GM12891 (cell line): ENCODE measurements at regions not wholly inside any gene's neighbourhood (a gene's known extent, or its start where the extent isn't known, plus 50 kb on each side); places are given as distances from the start of the nearest gene placed in this dataset.

Source experiments
- DNase-seq: peaks from one replicate; pipeline ENCODE4 v3.0.0; 2011; ENCODE audit warnings: low spot score; ENCODE audit not compliant: insufficient read length
- FAIRE-seq: peaks from 2 replicates; lab custom pipeline; 2011; peaks lifted over from hg19 to GRCh38; lab: Jason Lieb, UNC
- PAX5 ChIP-seq: IDR thresholded peaks from 2 replicates; pipeline ENCODE4 v1.6.1; 2011; ENCODE audit warnings: low read length, moderate library complexity, mild to moderate bottlenecking; ENCODE audit not compliant: insufficient read depth, severe bottlenecking
- POLR2A ChIP-seq: IDR thresholded peaks from 2 replicates; pipeline ENCODE4 v1.6.1; 2011; ENCODE audit warnings: low read depth, low read length, control low read depth
- POLR2AphosphoS5 ChIP-seq: IDR thresholded peaks from 2 replicates; pipeline ENCODE4 v1.6.1; 2011; ENCODE audit warnings: low read depth, low read length, control low read depth
- POU2F2 ChIP-seq: IDR thresholded peaks from 2 replicates; pipeline ENCODE4 v1.6.1; 2011; ENCODE audit warnings: low read depth, mild to moderate bottlenecking, control low read depth, low read length, moderate library complexity
- SPI1 ChIP-seq: IDR thresholded peaks from 2 replicates; pipeline ENCODE4 v1.6.1; 2011; ENCODE audit warnings: low read depth, low read length, control low read depth
- TAF1 ChIP-seq: IDR thresholded peaks from 2 replicates; pipeline ENCODE4 v1.6.1; 2011; ENCODE audit warnings: low read depth, low read length, control low read depth

- DNase-seq = no peak
- no peak for FAIRE-seq
- TF ChIP-seq TAF1 (no peak), PAX5 (no peak), SPI1 (no peak), POU2F2 (no peak), POLR2AphosphoS5 (no peak), POLR2A (no peak)
Observed at GRCh38 chr4:147068564-147068963, 122.9 kb upstream of the TTC29 start.

- FAIRE-seq = no peak
- DNase-seq = no peak
- no peak for TF ChIP-seq SPI1
- no peak for TF ChIP-seq POLR2AphosphoS5
- TF ChIP-seq POU2F2 = no peak
- TF ChIP-seq POLR2A = no peak
- no peak for TF ChIP-seq PAX5
- no peak for TF ChIP-seq TAF1
Observed at GRCh38 chr4:147071209-147071740, 125.6 kb upstream of the TTC29 start.

GRCh38 chr4:147076179-147076578, 130.5 kb upstream of the TTC29 start:
- DNase-seq (no peak), FAIRE-seq (no peak)
- TF ChIP-seq POLR2AphosphoS5 = no peak
- TF ChIP-seq POLR2A = no peak
- TF ChIP-seq POU2F2 = no peak
- TF ChIP-seq PAX5 = no peak
- TF ChIP-seq SPI1 = no peak
- TF ChIP-seq TAF1 = no peak

GRCh38 chr4:147076728-147077127, 131.1 kb upstream of the TTC29 start:
- DNase-seq (no peak), FAIRE-seq (no peak)
- TF ChIP-seq PAX5 (no peak), SPI1 (no peak), POLR2A (no peak)

GRCh38 chr4:147078362-147078761, 132.7 kb upstream of the TTC29 start:
- TF ChIP-seq POLR2AphosphoS5 (no peak), POU2F2 (no peak), SPI1 (no peak), TAF1 (no peak), PAX5 (no peak), POLR2A (no peak)
- no peak for DNase-seq

GRCh38 chr4:147078875-147079658, 133.4 kb upstream of the TTC29 start:
- FAIRE-seq (no peak), DNase-seq (no peak)
- TF ChIP-seq SPI1 = no peak

More at GRCh38 chr4:147078362-147078761, 132.7 kb upstream of the TTC29 start:
- no peak for FAIRE-seq

GRCh38 chr4:147084861-147085260, 139.2 kb upstream of the TTC29 start:
- TF ChIP-seq PAX5 (no peak), POU2F2 (no peak)
- DNase-seq (no peak), FAIRE-seq (no peak)

GRCh38 chr4:147085781-147086180, 140.1 kb upstream of the TTC29 start:
- FAIRE-seq (no peak), DNase-seq (no peak)

GRCh38 chr4:147088146-147088545, 142.5 kb upstream of the TTC29 start:
- no peak for FAIRE-seq
- no peak for DNase-seq
- TF ChIP-seq POU2F2 = no peak
- no peak for TF ChIP-seq POLR2A
- no peak for TF ChIP-seq PAX5
- TF ChIP-seq TAF1 = no peak
- no peak for TF ChIP-seq POLR2AphosphoS5
- no peak for TF ChIP-seq SPI1

More at GRCh38 chr4:147085781-147086180, 140.1 kb upstream of the TTC29 start:
- TF ChIP-seq SPI1 = no peak
- TF ChIP-seq POLR2AphosphoS5 = no peak
- TF ChIP-seq PAX5 = no peak
- TF ChIP-seq POLR2A = no peak
- no peak for TF ChIP-seq TAF1

- TF ChIP-seq TAF1 (no peak), POLR2A (no peak), SPI1 (no peak), PAX5 (no peak), POLR2AphosphoS5 (no peak), POU2F2 (no peak)
- no peak for FAIRE-seq
- DNase-seq = no peak
Observed at GRCh38 chr4:147090486-147090885, 144.8 kb upstream of the TTC29 start.

GRCh38 chr4:147093206-147093605, 147.5 kb upstream of the TTC29 start:
- TF ChIP-seq POLR2A (no peak), POU2F2 (no peak), SPI1 (no peak), PAX5 (no peak), POLR2AphosphoS5 (no peak), TAF1 (no peak)
- FAIRE-seq (no peak), DNase-seq (no peak)
